NCI-H187 (cell line): ENCODE measurements at regions not wholly inside any gene's neighbourhood (a gene's known extent, or its start where the extent isn't known, plus 50 kb on each side); places are given as distances from the start of the nearest gene placed in this dataset.

Source experiments
- DNase-seq, 2 experiments: peaks; one replicate each; lab custom pipeline; 2025; lab: John Stamatoyannopoulos, UW

DNA sequence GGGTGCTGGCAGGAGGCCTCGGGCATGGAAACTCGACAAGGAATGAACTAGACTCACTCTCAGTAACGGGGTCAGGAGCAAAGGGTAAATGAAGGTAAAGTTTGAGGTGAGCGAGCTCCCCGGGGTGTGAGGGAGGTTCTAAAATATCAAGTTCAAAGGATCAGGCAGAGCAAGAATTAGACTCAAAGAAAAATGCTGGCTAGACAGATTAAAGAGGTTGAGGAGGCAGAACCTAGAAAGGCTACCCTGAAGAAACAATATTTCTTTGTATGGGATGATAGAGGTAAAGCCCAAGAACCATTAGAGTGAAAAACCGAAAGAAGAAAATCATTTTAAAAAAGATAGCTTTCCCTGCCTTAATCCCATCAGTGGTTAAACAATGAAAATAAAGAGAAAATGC lies 386.7 kb upstream of the MEF2C start:
- DNase-seq, result no peak

DNA sequence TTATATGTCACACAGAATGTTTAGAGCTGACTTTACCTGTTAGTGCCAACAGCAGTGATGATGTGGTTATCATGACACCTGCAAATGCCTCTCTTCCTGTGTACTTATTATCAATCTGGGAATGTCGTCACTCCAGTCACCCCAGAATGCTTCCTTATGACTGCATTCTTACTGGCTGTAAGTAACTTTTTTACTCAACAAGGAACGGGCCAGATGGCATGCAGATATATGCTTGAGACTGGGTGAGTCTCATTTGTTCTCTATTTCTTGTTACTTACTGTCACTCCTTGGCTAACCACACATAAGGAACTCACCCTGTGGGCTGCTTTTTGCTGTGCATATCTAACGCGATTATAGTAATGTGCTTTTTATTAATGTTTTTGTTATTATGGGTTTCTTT lies 385.5 kb upstream of the MEF2C start:
- DNase-seq, result no peak

DNA sequence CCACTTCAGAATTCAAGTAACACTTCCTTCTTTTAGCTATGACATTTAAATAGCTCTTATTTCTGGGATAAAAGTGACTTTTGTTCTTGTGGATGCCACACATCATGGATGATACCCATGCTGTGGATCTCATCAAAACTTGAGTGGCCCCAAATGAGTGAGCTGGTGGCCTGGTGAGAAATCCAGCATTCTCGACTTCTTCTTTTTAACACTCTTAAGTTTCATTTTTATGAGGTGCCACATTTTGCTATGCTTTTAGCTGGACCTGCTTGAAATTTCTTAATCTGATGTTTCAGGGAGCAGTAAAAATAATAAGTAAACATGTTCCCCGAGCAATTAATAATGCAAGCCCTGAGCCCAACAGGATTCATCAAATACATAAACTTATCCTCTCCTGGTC lies 384.8 kb upstream of the MEF2C start:
- DNase-seq, result no peak

DNA sequence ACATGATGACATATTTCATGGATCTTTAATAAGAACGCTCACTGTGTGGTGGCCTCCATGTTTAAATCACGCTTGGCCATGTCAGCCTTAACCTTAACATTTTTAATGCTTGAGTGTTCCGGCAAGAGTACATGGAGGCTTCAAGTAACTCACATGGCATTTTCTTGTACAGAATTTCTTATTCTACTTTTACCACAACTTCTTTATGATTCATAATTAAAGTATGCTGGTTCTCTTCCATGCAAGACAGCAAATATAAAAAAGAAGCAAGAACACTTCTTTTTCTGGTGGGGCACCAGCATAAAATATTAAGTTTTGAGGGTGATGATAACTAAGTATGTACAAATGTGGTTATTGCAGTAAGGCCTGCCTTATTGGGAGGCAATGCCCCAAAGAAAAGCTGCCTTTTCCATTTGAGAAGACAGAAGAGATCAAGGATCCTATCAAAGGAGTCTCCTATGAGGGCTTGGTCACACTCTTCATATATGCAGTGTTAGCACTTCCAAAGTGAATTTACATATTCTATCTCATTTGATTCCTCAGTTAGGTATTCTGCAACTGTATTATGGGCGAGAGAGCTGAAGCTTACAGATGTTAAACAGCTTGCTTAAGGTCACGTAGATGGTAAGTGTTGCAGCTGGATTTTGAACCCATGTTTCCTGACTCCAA lies 382.7 kb upstream of the MEF2C start:
- no peak for DNase-seq

DNA sequence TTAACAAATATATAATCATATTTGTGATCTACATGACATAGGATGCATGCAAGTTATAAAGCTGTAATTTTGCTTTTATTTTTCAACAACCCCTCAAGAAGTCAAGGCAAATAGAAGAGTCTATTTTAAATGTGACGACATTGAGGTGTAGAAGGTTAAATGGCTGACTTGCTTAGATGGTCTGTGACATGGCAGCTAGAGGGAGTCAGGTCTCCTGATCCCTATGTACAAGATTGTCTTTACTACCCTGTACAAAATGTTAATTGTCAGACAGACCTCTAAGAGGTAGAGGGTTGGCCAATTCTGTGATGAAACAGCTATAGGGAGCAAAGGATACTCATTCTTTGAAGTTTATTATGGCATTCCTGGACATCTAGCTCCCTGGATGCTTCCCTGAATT lies 380.9 kb upstream of the MEF2C start:
- DNase-seq, result no peak

DNA sequence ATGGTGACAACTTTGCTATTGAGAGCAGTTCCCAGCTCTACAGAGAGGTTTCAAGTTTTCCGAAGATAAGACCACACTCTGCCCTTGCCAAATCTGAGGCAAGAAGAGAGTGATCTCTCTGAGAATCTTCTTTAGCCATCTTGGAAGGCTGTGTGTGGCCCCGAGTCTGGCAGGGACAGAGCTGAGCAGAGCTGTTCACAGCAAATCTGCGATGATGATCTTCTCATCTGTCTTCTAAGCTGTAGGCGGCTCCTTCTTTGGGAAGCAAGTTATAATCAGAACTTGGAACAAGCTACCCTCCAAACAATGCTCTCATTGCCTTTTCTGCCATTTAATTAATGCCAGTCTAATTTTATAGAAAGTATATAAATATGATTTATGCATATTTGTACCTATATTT lies 379.0 kb upstream of the MEF2C start:
- DNase-seq, result no peak

DNA sequence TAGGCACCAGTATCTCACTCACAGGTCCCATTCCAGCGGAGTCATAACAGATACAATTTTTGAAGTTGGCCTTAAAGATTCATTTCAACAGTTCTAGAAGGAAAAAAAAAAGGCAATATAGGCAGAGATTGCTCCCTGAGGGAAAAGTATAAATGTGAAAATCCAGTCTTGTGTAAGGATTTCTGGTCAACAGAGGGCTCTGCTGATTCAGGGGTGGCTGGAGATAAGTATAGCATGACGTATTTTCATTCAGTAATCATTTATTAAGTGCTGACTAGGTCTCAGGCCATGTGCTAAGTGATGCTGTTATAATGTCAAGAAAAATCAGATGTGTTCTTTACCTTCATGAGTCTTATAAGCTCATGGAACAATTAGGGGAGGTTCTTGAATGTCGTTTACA lies 377.3 kb upstream of the MEF2C start:
- DNase-seq, result no peak

DNA sequence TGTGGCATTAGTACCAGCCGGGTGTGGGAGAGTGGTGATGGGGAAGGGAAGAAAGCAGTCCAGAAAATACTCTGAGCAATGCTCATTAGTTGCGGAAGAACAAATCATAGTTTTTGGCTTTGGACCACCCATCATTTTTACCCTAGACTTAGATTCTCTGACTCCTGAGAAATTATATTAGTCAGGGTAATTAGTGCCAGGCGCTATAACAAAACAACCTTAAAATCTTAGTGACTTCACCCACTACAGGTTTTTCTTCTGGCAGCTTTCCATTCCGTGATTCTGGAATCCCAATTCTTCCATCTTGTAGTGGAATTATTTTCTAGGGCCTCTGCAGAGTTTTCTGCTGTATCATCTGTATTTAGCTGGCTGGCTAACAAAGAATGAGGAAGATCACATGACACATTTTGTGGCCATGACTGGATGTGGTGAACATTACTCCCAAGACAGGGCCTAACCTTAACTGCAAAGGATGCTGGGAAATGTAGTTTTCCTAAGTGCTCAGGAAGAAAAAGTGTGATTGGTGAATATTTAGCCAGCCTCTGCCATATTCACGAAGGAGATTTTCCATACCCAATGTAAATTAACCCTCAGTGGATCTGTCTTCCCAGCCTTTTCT lies 373.0 kb upstream of the MEF2C start:
- DNase-seq, result no peak

DNA sequence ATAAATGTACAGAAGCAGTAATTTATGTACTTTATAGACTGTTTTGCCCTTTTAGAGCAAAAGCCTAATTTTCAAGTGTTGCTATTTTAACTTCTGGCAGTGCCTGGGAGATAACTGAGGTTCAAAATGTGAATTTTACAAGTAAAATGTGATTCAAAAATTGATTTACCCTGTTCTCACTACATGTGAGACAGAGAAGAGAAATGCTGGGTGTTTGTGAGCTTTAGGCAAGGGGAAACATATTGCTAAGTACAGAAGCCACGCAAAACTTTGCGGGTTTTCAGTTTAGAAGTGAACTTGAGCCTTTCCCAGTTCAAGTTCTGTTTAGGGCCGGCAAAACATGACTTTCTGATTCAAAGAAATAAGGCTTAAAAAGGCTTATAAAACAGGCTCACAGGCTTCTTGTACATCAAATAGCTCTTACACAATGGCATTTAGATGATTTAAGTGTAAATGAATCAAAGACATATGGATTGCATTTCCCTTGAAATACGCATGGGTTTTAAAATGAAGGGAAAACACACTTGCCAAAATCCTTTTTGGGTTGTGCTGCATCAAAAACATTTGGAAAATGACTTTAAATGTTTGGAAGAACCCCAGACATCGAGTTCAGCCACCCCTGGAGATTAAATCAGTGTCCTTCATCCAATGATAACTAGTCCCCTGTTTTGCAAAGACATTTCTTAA lies 370.8 kb upstream of the MEF2C start:
- DNase-seq, result no peak

DNA sequence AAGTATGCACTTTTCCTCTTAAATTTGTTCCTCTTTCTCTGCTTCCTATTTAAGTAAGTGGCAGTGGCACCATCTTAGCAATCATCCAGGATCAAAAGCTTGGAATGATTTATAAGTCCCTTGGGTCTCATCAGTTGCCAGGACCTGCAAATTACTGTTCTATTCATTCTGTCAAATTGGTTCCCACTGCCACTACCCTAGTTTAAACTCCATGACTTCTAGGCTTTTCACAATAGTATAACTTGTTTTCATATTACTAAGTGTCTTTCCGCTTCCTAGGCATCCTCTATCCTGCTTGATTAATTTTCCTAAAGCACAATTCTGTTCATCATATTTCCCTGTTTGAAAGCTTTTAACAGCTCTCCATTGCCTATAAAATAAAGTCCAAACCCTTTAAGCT lies 363.9 kb upstream of the MEF2C start:
- DNase-seq, result peak in 1 of 2 experiments; percentile 5

DNA sequence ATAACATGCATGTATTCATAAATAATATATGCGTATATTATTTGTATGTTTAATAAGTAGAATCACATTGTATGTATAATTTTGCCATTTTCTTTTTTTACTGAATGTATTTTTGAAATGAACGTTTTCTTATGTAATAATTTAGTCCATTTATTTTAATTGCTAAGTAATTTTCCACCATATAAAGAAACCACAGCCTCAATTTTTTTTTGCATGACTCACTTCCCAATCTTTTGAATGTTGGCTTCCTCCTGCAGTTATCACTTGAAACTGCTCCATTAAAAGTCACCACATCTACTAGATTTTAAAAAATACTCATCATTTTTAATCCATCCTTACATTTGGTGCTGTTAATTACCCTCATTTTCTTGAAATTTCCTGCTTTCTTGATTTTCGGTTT lies 363.3 kb upstream of the MEF2C start:
- DNase-seq, result no peak

DNA sequence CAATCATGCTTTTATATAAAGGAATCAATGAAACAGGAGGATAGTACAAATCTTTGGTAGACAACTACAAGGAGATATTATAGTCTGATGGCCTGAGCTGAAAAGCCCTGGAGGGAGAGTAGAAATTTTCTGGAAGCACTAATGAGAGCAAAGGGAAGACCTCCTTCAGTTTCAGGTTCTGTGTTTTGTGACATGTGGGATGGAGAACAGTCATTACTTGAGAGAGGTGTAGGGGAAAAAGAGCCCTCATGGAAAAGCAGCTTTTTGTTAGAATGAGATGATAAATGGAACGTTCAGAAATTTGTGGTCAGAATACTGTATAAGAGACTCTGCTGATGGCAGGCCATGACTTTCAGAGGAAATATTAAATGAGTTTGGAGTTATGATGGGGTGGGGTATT lies 360.6 kb upstream of the MEF2C start:
- DNase-seq, result no peak

DNA sequence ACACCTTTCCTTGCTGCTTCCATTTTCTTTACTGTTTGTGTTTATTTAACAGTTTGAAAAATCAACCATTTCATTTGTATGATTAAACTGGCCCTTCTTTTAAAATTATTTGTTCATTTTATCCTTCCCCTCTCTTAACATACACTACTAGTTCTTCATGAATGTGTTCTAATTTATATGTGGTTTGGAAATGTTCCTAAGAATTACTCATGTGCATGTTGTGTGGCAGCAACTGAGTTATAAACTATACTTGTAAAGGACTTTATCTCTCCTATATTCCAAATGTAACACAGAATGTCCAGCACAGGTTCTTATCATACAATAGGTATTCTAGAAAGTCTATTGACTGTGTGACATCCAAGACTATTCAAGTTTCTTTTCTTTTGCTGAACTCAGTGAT lies 358.2 kb upstream of the MEF2C start:
- no peak for DNase-seq

DNA sequence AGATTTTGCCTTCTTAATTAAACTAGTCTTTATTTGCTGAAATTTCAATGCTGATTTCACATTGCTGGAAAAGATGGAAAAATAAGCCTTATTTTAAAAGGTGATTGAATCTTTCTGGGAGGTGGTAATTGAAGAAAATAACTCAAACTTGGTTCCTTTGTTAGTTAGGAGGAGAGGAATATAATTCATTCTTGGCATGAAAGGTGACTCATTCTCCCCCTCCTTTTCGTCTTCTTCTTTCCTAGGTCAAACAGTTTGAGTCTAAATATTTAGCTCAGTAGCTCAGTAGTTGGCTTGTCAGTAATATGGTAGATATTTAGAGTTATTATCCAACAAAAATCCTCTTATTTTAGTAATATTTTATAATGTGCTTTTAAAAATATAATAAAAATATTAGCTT lies 353.9 kb upstream of the MEF2C start:
- DNase-seq, result no peak

DNA sequence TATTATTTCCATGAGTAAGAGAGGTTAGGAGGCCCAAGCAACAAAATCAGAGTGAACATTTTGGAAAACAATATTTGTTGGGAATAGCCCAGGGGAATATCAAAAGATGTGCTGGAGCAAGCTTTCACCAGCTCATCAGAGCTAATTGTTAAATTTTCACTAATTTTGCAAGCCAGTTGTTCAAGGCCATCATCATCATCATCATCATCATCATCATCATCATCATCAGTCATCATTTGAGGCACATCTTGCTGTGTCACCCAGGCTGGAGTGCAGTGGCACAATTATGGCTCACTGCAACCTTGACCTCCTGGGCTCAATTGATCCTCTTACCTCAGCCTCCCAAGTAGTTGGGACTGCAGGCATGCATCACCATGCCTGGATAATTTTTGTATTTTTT lies 350.5 kb upstream of the MEF2C start:
- DNase-seq, result no peak

DNA sequence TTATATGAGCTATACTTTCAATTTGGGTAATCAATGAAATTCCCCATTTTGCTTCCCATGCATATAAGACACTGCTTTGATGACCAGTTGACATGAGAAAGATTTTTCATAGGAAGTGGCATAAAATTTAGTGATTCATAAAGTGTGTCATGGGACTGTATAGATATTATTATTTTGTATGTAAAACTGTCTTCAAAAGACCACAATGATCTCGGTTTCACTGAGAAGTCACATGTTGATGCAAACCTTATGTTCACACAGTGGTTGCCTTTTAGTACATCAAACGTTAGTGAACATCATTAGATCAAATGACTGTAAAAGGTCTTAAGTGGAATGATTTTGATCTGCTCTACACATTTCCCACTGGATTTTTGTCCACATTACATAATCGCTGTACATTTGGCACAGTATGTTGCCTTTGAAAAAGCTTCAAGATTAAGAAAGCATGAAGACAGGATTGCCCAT lies 349.2 kb upstream of the MEF2C start:
- DNase-seq, result no peak

DNA sequence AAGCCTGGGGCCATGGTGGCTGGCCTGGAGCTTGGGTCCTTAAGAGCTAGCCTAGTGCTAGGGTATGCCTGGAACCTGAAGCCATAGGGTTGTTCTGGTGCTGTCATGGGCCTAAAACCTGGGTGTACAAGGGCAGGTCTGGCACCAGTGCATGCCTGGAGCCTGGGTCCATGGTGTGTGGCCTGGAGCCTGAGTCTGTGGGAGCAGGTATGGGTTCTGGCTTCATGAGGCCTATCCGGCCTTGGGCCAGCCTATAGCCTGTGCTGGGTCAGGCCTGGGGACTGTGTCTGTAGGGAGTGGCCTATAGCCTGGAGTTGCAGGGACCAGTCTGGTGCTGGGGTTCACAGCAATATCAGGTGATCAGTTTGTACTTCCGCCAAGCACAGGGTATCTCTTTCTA lies 347.2 kb upstream of the MEF2C start:
- DNase-seq, result no peak

DNA sequence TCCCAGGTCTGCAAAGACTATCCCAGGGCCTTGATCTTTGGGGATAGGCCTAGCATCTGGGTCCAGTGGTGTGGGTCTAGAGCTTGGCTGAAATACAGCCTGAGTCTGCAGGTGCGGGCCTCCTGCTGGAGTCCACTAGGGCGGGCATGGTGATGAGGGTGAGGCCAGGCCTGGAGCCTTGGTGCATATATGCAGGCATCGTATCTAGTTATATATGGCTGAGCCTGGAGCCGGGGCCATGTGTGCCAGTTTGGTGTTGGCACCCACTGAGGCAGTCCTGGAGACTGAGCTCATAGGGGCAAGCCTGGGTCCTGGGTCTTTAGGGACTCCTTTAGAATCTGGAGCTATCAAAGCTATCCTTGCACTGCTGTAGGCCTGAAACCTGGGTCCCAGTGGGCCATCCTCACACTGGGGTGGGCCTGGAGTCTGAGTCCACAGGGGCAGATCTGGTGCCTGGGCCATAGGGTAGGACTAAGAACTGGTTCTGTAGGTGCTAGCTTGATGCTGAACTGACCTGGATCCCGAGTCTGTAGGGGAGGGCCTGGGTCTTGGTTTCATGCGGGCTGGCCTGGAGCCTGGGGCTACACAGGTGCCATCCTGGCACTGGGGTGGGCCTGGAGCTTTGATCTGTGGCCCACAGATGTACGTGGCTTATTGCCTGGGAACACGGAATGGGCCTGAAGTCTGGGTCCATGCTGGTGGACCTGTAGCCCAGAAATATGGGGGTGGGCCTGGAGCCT lies 346.5 kb upstream of the MEF2C start:
- no peak for DNase-seq

DNA sequence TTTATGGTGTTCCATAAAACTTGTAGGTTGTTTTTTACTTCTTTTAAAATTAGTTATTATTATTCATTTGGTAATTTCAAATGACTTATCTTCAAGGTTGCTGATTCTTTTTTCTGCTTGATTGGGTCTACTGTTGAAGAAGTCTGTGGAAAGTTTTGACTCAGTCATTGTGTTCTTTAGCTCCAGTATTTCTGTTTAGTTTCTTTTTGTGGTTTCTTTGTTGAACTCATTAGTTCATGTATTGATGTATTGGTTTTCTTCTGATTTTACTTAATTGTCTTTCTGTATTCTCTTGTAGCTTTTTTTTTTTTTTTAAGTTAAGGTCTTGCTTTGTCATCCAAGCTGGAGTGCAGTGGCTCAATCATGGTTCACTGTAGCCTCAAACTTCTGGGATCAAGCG lies 345.4 kb upstream of the MEF2C start:
- no peak for DNase-seq

DNA sequence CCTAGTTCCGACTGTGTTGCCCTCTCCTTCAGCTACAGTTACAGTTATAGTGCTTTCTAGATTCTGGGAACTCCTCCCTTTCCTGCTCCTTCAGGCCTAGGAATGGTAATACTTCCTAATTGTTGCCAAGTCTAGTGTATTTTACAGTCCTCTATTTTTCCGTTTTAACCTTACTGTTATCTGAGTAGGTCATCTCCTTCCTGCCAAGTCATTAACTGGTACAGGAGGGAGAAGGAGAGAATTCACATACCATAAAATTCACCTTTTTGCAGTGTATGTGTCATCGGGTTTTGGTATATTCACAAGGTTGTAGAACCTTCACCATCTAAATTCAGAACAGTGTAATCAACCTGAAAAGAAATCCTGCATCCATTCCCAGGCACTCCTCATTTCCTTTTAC lies 335.4 kb upstream of the MEF2C start:
- no peak for DNase-seq

DNA sequence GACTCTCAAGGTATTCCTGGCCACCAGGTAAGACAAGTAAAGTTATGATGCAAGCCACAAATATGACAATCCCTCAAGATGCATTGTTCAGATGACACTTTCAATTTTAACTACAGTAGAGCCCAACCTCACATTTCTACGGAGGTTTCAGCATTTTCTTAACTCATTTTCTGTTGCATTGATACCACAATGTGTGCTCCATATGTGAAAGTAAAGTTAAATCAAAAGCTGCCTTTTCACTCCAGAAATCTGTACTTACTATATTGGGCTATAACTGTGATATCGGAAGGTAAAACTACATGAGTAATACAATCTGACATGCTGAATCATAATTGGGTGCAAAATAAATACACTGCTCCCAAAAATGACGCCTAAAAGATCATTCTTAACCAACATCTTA lies 333.6 kb upstream of the MEF2C start:
- no peak for DNase-seq

DNA sequence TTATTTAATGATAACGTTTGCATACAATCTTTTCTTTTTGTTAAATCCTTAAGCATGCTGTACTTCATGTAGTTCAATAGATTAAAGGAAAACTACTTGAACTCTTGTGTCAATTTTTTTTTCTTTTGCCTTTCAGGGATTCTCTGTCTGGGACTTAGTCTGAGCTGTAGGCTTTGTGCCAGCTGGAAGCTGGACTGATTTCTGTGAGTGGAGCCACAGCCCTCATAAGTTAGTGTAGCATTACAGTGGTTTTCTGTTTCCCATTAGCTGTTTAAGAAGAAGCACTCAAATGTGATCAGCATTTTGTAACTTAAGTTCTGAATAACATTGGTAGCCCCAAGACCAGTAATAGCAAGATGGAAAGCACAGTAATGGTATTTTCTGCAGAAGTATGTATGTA lies 330.6 kb upstream of the MEF2C start:
- DNase-seq, result no peak

DNA sequence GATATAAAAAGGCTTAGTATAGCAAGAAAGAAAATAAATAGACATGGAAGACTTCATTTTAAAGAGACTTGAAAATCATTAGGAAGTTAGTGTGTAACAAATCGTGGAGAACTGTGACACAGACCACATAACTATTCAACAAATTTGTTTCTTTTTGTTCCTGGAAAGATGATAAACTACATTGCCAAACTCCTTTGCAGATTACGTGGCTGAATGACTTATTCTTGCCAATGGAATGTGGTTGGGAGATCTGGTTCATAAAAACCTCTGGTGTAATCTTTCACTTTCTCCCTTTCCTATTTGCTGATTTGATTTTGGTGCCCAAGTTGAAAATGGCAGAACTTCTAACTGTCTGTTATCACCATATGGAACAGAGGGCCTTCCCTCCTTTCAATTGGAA lies 328.9 kb upstream of the MEF2C start:
- no peak for DNase-seq
